ENCODE measurements at regions not wholly inside any gene's neighbourhood (a gene's known extent, or its start where the extent isn't known, plus 50 kb on each side); places are given as distances from the start of the nearest gene placed in this dataset.

GRCh38 chr13:81142306-81142999 lies 801.5 kb upstream of the SPRY2 start:
- H3K4me2 ChIP-seq (ENCODE audit: low read length), result no peak overlapping the region
- TF ChIP-seq EZH2phosphoT487 (IDR thresholded peaks at IDR 0.05; ENCODE audit: borderline replicate concordance, low read depth, low read length), result no peak
- TF ChIP-seq CTCF (conservative IDR thresholded peaks at IDR 0.05; ENCODE audit: low read length), result no peak
- BruUV-seq (replicated peaks), result no TSS peak
- H3K9me2 ChIP-seq (ENCODE audit: insufficient read depth, low read length), result no peaks in the 10 kb centered on the region
- intact Hi-C loops (cut with micrococcal nuclease; ENCODE audit: unreplicated experiment), result no loop called here
- no peaks in the 10 kb centered on the region for H3K9me3 ChIP-seq (ENCODE audit: low read length)
- no peak overlapping the region for H3K4me3 ChIP-seq (ENCODE audit: low read depth, low read length, poor library complexity, severe bottlenecking)
- no peak overlapping the region for H3K27ac ChIP-seq (ENCODE audit: low read depth, low read length, poor library complexity, severe bottlenecking)
- POLR2A ChIA-PET, result interaction anchor here (0.8 kb wide), 1 partner anchor 11 kb away, joined by 3 read pairs; no protein-coding TSS in a partner anchor
- no peak overlapping the region for H2AFZ ChIP-seq (ENCODE audit: low read length)
- no peaks in the 10 kb centered on the region for H3K36me3 ChIP-seq (ENCODE audit: insufficient read depth, low read length)
- H3K4me1 ChIP-seq (ENCODE audit: insufficient read depth, low read length, poor library complexity, severe bottlenecking), result no peaks in the 10 kb centered on the region
- CTCF ChIA-PET (ENCODE audit: unreplicated experiment), result no interaction called here
- no peaks in the 10 kb centered on the region for H3K79me2 ChIP-seq (ENCODE audit: insufficient read depth, low read depth, low read length)
- H4K20me1 ChIP-seq (ENCODE audit: insufficient read depth, low read length), result no peaks in the 10 kb centered on the region
- DNase-seq (ENCODE audit: low spot score), result no peak

GRCh38 chr13:81140675-81141074 lies 799.7 kb upstream of the SPRY2 start:
- CTCF ChIA-PET (ENCODE audit: unreplicated experiment), result no interaction called here

More at GRCh38 chr13:81140675-81141074, 799.7 kb upstream of the SPRY2 start:
- Histone ChIP-seq H3K79me2 (ENCODE audit: insufficient read depth, low read depth, low read length) (no peaks in the 10 kb centered on the region), H3K9me3 (ENCODE audit: low read length) (no peaks in the 10 kb centered on the region), H3K4me3 (ENCODE audit: low read depth, low read length, poor library complexity, severe bottlenecking) (no peak overlapping the region), H3K4me2 (ENCODE audit: low read length) (no peak overlapping the region), H2AFZ (ENCODE audit: low read length) (no peak overlapping the region), H3K27ac (ENCODE audit: low read depth, low read length, poor library complexity, severe bottlenecking) (no peak overlapping the region), H4K20me1 (ENCODE audit: insufficient read depth, low read length) (no peaks in the 10 kb centered on the region), H3K9me2 (ENCODE audit: insufficient read depth, low read length) (no peaks in the 10 kb centered on the region), H3K4me1 (ENCODE audit: insufficient read depth, low read length, poor library complexity, severe bottlenecking) (no peaks in the 10 kb centered on the region), H3K36me3 (ENCODE audit: insufficient read depth, low read length) (no peaks in the 10 kb centered on the region)
- POLR2A ChIA-PET, result no interaction called here
- intact Hi-C loops (cut with micrococcal nuclease; ENCODE audit: unreplicated experiment), result no loop called here
- no TSS peak for BruUV-seq (replicated peaks)
- no peak for DNase-seq (ENCODE audit: low spot score)
- TF ChIP-seq CTCF (conservative IDR thresholded peaks at IDR 0.05; ENCODE audit: low read length) (no peak), EZH2phosphoT487 (IDR thresholded peaks at IDR 0.05; ENCODE audit: borderline replicate concordance, low read depth, low read length) (no peak)
